ENCODE measurements at regions not wholly inside any gene's neighbourhood (a gene's known extent, or its start where the extent isn't known, plus 50 kb on each side); places are given as distances from the start of the nearest gene placed in this dataset.

DNA sequence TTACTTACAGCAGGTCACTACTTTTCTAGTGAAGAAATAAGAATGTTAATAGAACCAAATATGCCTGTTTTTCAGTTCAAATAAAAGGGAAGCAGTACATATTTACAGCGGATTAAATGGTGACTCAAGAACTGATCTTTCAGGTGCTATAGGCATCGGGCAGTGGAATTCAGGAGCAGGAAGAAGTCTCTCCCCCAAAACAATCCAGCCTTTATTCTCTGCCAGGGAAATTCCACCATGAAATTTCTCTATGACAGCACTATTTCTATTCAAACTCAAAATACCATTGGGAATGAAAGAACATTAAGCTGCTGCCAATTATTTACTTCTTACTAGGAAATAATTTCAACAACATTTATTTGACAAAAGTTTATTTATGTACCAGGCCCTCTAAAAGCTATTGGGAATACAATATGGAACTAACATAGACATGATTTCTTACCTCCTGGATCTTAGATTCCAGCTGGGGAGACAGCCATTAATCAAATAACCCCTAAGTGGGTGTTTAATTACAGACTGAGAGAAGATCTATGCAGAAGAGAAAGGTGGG lies 60.3 kb upstream of the KRR1 start:
- TF ChIP-seq POLR2A (IDR thresholded peaks at IDR 0.05) (no peak), POLR2AphosphoS5 (IDR thresholded peaks at IDR 0.05) (no peak)
- TF ChIP-seq, protein P1, sequence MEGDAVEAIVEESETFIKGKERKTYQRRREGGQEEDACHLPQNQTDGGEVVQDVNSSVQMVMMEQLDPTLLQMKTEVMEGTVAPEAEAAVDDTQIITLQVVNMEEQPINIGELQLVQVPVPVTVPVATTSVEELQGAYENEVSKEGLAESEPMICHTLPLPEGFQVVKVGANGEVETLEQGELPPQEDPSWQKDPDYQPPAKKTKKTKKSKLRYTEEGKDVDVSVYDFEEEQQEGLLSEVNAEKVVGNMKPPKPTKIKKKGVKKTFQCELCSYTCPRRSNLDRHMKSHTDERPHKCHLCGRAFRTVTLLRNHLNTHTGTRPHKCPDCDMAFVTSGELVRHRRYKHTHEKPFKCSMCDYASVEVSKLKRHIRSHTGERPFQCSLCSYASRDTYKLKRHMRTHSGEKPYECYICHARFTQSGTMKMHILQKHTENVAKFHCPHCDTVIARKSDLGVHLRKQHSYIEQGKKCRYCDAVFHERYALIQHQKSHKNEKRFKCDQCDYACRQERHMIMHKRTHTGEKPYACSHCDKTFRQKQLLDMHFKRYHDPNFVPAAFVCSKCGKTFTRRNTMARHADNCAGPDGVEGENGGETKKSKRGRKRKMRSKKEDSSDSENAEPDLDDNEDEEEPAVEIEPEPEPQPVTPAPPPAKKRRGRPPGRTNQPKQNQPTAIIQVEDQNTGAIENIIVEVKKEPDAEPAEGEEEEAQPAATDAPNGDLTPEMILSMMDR (IDR thresholded peaks at IDR 0.05 in 8 of 11, conservative IDR thresholded peaks at IDR 0.05 in 3 of 11): no peak

Measured in spleen (tissue), 7 donors.